HL-60 (cell line): ENCODE measurements at regions not wholly inside any gene's neighbourhood (a gene's known extent, or its start where the extent isn't known, plus 50 kb on each side); places are given as distances from the start of the nearest gene placed in this dataset.

Source experiments
- DNase-seq, 2 experiments: peaks; one replicate each; pipeline ENCODE4 v3.0.0-alpha.2; 2010 to 2020; ENCODE audit warnings: low read depth in 1 of 2, low spot score in 1 of 2
- H3K27ac ChIP-seq: fragments of 250-450 bp; sonication (Bioruptor Pico); replicated peaks from 2 replicates; pipeline ENCODE4 v1.5.1; 2020; ENCODE audit warnings: mild to moderate bottlenecking, moderate library complexity
- H3K27me3 ChIP-seq: fragments of 250-450 bp; sonication (Bioruptor Pico); 2 replicates; pipeline ENCODE4 v1.5.1; 2021; ENCODE audit warnings: mild to moderate bottlenecking, moderate library complexity; ENCODE audit not compliant: insufficient read depth, poor library complexity, severe bottlenecking
- H3K4me3 ChIP-seq: replicated peaks from 2 replicates; pipeline ENCODE4 v1.5.1; 2011; ENCODE audit warnings: mild to moderate bottlenecking, control low read depth, low read length; ENCODE audit not compliant: insufficient read depth
- CTCF ChIP-seq: IDR thresholded peaks from one replicate; pipeline ENCODE4 v1.5.1; 2011; ENCODE audit warnings: low read length, control low read depth, inconsistent platforms; ENCODE audit not compliant: insufficient read depth
- GABPA ChIP-seq: IDR thresholded peaks from 2 replicates; pipeline ENCODE4 v1.6.1; 2012; ENCODE audit warnings: low read depth
- POLR2AphosphoS5 ChIP-seq: IDR thresholded peaks from 2 replicates; pipeline ENCODE4 v1.6.1; 2012; ENCODE audit warnings: low read depth
- REST ChIP-seq: IDR thresholded peaks from 2 replicates; pipeline ENCODE4 v1.6.1; 2012; ENCODE audit warnings: low read depth; ENCODE audit not compliant: insufficient replicate concordance
- SPI1 ChIP-seq: IDR thresholded peaks from 2 replicates; pipeline ENCODE4 v1.6.1; 2012; ENCODE audit warnings: low read depth, mild to moderate bottlenecking, borderline replicate concordance

GRCh38 chr17:22253007-22253406, 560.7 kb downstream of the KCNJ18 start:
- no peak for DNase-seq
- TF ChIP-seq CTCF (no peak), GABPA (no peak), REST (no peak), POLR2AphosphoS5 (no peak), SPI1 (no peak)

GRCh38 chr17:22265807-22266206, 573.5 kb downstream of the KCNJ18 start:
- Histone ChIP-seq H3K4me3 (no peak overlapping the region), H3K27ac (no peak overlapping the region), H3K27me3 (no peaks in the 10 kb centered on the region)
- TF ChIP-seq REST (no peak), GABPA (no peak), CTCF (no peak), POLR2AphosphoS5 (no peak), SPI1 (no peak)
- no peak for DNase-seq

More at GRCh38 chr17:22253007-22253406, 560.7 kb downstream of the KCNJ18 start:
- Histone ChIP-seq H3K27me3 (no peaks in the 10 kb centered on the region), H3K4me3 (no peak overlapping the region), H3K27ac (no peak overlapping the region)

GRCh38 chr17:22266231-22266630, 573.9 kb downstream of the KCNJ18 start:
- H3K4me3 ChIP-seq, result no peak overlapping the region
- no peak for DNase-seq

More at GRCh38 chr17:22266231-22266630, 573.9 kb downstream of the KCNJ18 start:
- no peaks in the 10 kb centered on the region for H3K27me3 ChIP-seq
- no peak for TF ChIP-seq REST
- TF ChIP-seq POLR2AphosphoS5, result no peak
- no peak for TF ChIP-seq CTCF
- TF ChIP-seq SPI1, result no peak
- no peak for TF ChIP-seq GABPA
- H3K27ac ChIP-seq, result no peak overlapping the region
